ENCODE measurements at regions not wholly inside any gene's neighbourhood (a gene's known extent, or its start where the extent isn't known, plus 50 kb on each side); places are given as distances from the start of the nearest gene placed in this dataset.

- TF ChIP-seq POLR2AphosphoS5 (IDR thresholded peaks at IDR 0.05; ENCODE audit: low read depth, low read length) (no peak), REST (IDR thresholded peaks at IDR 0.05; ENCODE audit: insufficient read depth in 1 of 2, low read depth in 2 of 2, low read length in 2 of 2) (no peak), TAF1 (IDR thresholded peaks at IDR 0.05; ENCODE audit: borderline replicate concordance, insufficient read depth, low read length) (no peak)
Measured at GRCh38 chr10:21298701-21299100, 226.8 kb downstream of the SKIDA1 start.

Measured in PFSK-1 (cell line).